ENCODE measurements at regions not wholly inside any gene's neighbourhood (a gene's known extent, or its start where the extent isn't known, plus 50 kb on each side); places are given as distances from the start of the nearest gene placed in this dataset.
A peak's percentile ranks its signal among the peaks of the same experiment; 100 is the strongest.

- no peaks in the 10 kb centered on the region for H3K27me3 ChIP-seq (ENCODE audit: control insufficient read depth in 2 of 2, insufficient read depth in 2 of 2, low read length in 2 of 2)
- dilution Hi-C loops (cut with MboI; ENCODE audit: extremely low pct_ligation_motif_present, low sequenced_read_pairs) = no loop called here
- no TSS peak for BruUV-seq (replicated peaks)
- no peaks in the 10 kb centered on the region for H3K9me3 ChIP-seq (replicated peaks; ENCODE audit: control insufficient read depth, insufficient read depth, low read length)
- no peak overlapping the region for H3K4me2 ChIP-seq (ENCODE audit: insufficient read depth, low read length)
- TF ChIP-seq CTCF (IDR thresholded peaks at IDR 0.05; ENCODE audit: extremely low read depth in 1 of 2, insufficient read depth in 1 of 2, low read depth in 1 of 2, low read length in 2 of 2) = no peak
- no peak for TF ChIP-seq POLR2AphosphoS5 (IDR thresholded peaks at IDR 0.05; ENCODE audit: insufficient read depth, low read depth, low read length)
- TF ChIP-seq EZH2 (IDR thresholded peaks at IDR 0.05; ENCODE audit: borderline replicate concordance, low read depth, low read length, severe bottlenecking) = no peak
- TF ChIP-seq POLR2A (IDR thresholded peaks at IDR 0.05; ENCODE audit: low read depth, low read length) = no peak
- TF ChIP-seq GATA2 (IDR thresholded peaks at IDR 0.05; ENCODE audit: insufficient read depth, insufficient read length, low read depth, low read length) = no peak
- TF ChIP-seq MYC (IDR thresholded peaks at IDR 0.05; ENCODE audit: low read depth, low read length) = no peak
- TF ChIP-seq JUN (IDR thresholded peaks at IDR 0.05; ENCODE audit: borderline replicate concordance, insufficient read depth, insufficient read length, low read depth) = no peak
- H2AFZ ChIP-seq (ENCODE audit: low read depth, low read length) = no peak overlapping the region
- POLR2A ChIA-PET = no interaction called here
- no peaks in the 10 kb centered on the region for H3K9me1 ChIP-seq (replicated peaks; ENCODE audit: control insufficient read depth, extremely low read depth, insufficient read depth, low read length)
- H3K4me1 ChIP-seq (ENCODE audit: control insufficient read depth, extremely low read depth, insufficient read depth, low read length) = peaks cover 13% of the 10 kb centered on the region
- H4K20me1 ChIP-seq (replicated peaks; ENCODE audit: control insufficient read depth, extremely low read depth, insufficient read depth, low read length) = no peaks in the 10 kb centered on the region
- H3K9ac ChIP-seq (replicated peaks; ENCODE audit: extremely low read depth, insufficient read depth, low read length) = no peak overlapping the region
- FAIRE-seq = no peak
- intact Hi-C loops (cut with micrococcal nuclease) = no loop called here
- no peaks in the 10 kb centered on the region for H3K36me3 ChIP-seq (ENCODE audit: control insufficient read depth in 2 of 2, extremely low read depth in 1 of 2, insufficient read depth in 2 of 2, low read length in 2 of 2)
- DNase-seq (ENCODE audit: low read depth, low spot score) = peak; percentile 31
- CTCF ChIA-PET = interaction anchor here (1.0 kb wide), 1 partner anchor 20 kb away, joined by 3 read pairs; no protein-coding TSS in a partner anchor
- H3K4me3 ChIP-seq (replicated peaks in 1 of 3; ENCODE audit: insufficient read depth in 1 of 3, low read depth in 1 of 3, low read length in 3 of 3) = no peak overlapping the region
- no peak overlapping the region for H3K27ac ChIP-seq (ENCODE audit: insufficient read depth, low read depth, low read length)
- H3K79me2 ChIP-seq (ENCODE audit: control insufficient read depth, insufficient read depth, low read length) = no peaks in the 10 kb centered on the region
These were observed 183.9 kb upstream of the POU5F2 start for GRCh38 chr5:93925321-93925720.

Measured in endothelial cell of umbilical vein (primary cell).